Activated T-helper 2 cell treated with anti-CD3 and anti-CD28 coated beads, Interferon-gamma antibody, Interleukin-2, Interleukin-4, amounts not matched to agents 10 μg/mL and 5 μg/mL and 100 μg/mL, durations not matched to agents 14 hours and 24 hours and 36 hours (primary cell): ENCODE measurements at regions not wholly inside any gene's neighbourhood (a gene's known extent, or its start where the extent isn't known, plus 50 kb on each side); places are given as distances from the start of the nearest gene placed in this dataset.
"Not testable (repeated sequence)": the region's sequence is repeated elsewhere in the genome, so short reads cannot be mapped to it uniquely, and the experiment has no call there.

Experiments used
- DNase-seq: peaks from one replicate; pipeline ENCODE4 v3.0.0; 2021; ENCODE audit warnings: low spot score
- H3K27ac Mint-ChIP-seq: one replicate; pipeline ENCODE4 v1.8.0; 2021; ENCODE audit warnings: mixed read lengths
- H3K27me3 Mint-ChIP-seq: one replicate; pipeline ENCODE4 v1.8.0; 2021; ENCODE audit warnings: low read depth, mixed read lengths
- H3K36me3 Mint-ChIP-seq: one replicate; pipeline ENCODE4 v1.8.0; 2021; ENCODE audit warnings: low read depth, mixed read lengths
- H3K4me1 Mint-ChIP-seq: one replicate; pipeline ENCODE4 v1.8.0; 2021; ENCODE audit warnings: low read depth, mixed read lengths
- H3K4me3 Mint-ChIP-seq: one replicate; pipeline ENCODE4 v1.8.0; 2021; ENCODE audit warnings: low read depth, mild to moderate bottlenecking, moderate library complexity, mixed read lengths
- H3K9me3 Mint-ChIP-seq: one replicate; pipeline ENCODE4 v1.8.0; 2021; ENCODE audit warnings: mixed read lengths
- intact Hi-C: fragments of 100-400 bp; cut with micrococcal nuclease; formaldehyde crosslinking; loops from one replicate; pipeline ENCODE4 v1.15.1; 2023

DNA sequence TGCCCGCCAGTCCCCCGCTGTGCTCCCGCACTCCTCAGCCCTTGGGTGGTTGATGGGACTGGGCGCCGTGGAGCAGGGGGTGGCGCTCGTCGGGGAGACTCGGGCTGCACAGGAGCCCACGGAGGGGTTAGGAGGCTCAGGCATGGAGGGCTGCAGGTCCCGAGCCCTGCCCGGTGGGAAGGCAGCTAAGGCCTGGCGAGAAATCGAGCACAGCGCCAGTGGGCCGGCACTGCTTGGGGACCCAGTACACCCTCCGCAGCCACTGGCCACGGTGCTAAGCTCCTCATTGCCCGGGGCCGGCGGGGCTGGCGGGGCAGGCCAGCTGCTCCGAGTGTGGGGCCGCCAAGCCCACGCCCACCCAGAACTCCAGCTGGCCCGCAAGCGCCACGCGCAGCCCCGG, 1496.5 kb upstream of the LRRTM3 start:
- H3K4me1 Mint-ChIP-seq, H3K36me3 Mint-ChIP-seq, H3K27ac Mint-ChIP-seq, intact Hi-C loops, H3K27me3 Mint-ChIP-seq, DNase-seq, H3K4me3 Mint-ChIP-seq: not testable (repeated sequence)
- peaks cover 13% of the 10 kb centered on the region for H3K9me3 Mint-ChIP-seq

GRCh38 chr10:65430979-65431378, 1494.9 kb upstream of the LRRTM3 start:
- H3K9me3 Mint-ChIP-seq, result peaks cover 3% of the 10 kb centered on the region
- no peaks in the 10 kb centered on the region for H3K27me3 Mint-ChIP-seq
- no peak for DNase-seq
- no peak overlapping the region for H3K4me3 Mint-ChIP-seq
- H3K27ac Mint-ChIP-seq, result no peak overlapping the region
- H3K4me1 Mint-ChIP-seq, result no peaks in the 10 kb centered on the region
- H3K36me3 Mint-ChIP-seq, result no peaks in the 10 kb centered on the region
- intact Hi-C loops, result no loop called here

- Mint-ChIP-seq H3K9me3 (peaks cover 23% of the 10 kb centered on the region), H3K36me3 (no peaks in the 10 kb centered on the region), H3K4me3 (no peak overlapping the region), H3K27ac (no peak overlapping the region), H3K27me3 (no peaks in the 10 kb centered on the region), H3K4me1 (no peaks in the 10 kb centered on the region)
- intact Hi-C loops, result no loop called here
- DNase-seq, result no peak
Measured at GRCh38 chr10:65470986-65471385, 1454.8 kb upstream of the LRRTM3 start.

GRCh38 chr10:65482848-65483247, 1443.0 kb upstream of the LRRTM3 start:
- intact Hi-C loops, result no loop called here
- H3K9me3 Mint-ChIP-seq, result peaks cover 16% of the 10 kb centered on the region
- no peak for DNase-seq
- H3K4me1 Mint-ChIP-seq, result no peaks in the 10 kb centered on the region
- no peak overlapping the region for H3K4me3 Mint-ChIP-seq
- no peaks in the 10 kb centered on the region for H3K27me3 Mint-ChIP-seq
- H3K36me3 Mint-ChIP-seq, result no peaks in the 10 kb centered on the region
- no peak overlapping the region for H3K27ac Mint-ChIP-seq

- Mint-ChIP-seq H3K27me3 (no peaks in the 10 kb centered on the region), H3K4me3 (no peak overlapping the region), H3K36me3 (no peaks in the 10 kb centered on the region), H3K9me3 (peaks cover 6% of the 10 kb centered on the region), H3K27ac (no peak overlapping the region), H3K4me1 (no peaks in the 10 kb centered on the region)
- intact Hi-C loops, result no loop called here
- no peak for DNase-seq
Measured at GRCh38 chr10:65491799-65492198, 1434.0 kb upstream of the LRRTM3 start.

DNA sequence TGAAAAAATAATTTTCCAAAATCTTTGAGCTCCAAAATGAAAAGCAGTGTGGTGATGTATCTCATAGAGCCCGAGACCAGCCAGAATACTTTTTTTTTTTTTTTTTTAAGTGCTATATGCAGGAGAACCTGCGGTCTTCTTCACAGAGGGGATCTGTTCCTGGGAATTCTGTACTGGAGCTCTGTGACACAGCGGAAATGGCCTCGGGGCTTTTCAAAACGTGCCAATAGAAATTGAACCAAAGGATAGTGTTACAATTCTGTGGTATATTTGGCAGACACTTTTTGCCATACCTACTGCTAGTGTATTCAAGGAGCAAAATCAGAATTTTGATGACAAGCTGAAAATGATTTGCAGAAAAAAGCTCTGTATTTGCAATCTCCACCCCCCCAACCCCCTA, 1429.3 kb upstream of the LRRTM3 start:
- H3K4me3 Mint-ChIP-seq, result no peak overlapping the region
- peaks cover 6% of the 10 kb centered on the region for H3K9me3 Mint-ChIP-seq
- H3K36me3 Mint-ChIP-seq, result no peaks in the 10 kb centered on the region
- intact Hi-C loops, result no loop called here
- no peaks in the 10 kb centered on the region for H3K27me3 Mint-ChIP-seq
- DNase-seq, result no peak
- no peak overlapping the region for H3K27ac Mint-ChIP-seq
- no peaks in the 10 kb centered on the region for H3K4me1 Mint-ChIP-seq

DNA sequence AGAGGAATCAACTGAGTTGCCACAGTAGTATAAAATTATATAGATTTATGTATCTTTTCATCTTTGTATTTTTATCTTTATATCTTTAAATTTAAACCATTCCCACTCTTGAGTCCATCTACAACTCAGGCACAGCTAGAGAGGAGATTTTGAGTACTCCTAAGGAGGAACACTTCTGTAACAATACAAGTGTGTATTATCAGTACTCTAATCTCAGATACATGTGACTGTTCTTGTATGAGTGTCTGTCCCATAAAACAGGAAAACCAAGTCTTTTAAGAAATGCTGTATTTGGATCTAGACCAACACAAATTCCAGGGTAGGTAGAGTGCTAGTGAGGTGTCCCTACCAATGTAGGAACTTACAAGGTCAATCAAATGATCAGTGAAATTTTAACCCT, 1428.0 kb upstream of the LRRTM3 start:
- no peak overlapping the region for H3K27ac Mint-ChIP-seq
- H3K27me3 Mint-ChIP-seq, result no peaks in the 10 kb centered on the region
- DNase-seq, result no peak
- H3K36me3 Mint-ChIP-seq, result no peaks in the 10 kb centered on the region
- intact Hi-C loops, result no loop called here
- peaks cover 6% of the 10 kb centered on the region for H3K9me3 Mint-ChIP-seq
- H3K4me3 Mint-ChIP-seq, result no peak overlapping the region
- no peaks in the 10 kb centered on the region for H3K4me1 Mint-ChIP-seq

- Mint-ChIP-seq H3K27ac (no peak overlapping the region), H3K36me3 (no peaks in the 10 kb centered on the region)
Measured at GRCh38 chr10:65500716-65501115, 1425.1 kb upstream of the LRRTM3 start.

DNA sequence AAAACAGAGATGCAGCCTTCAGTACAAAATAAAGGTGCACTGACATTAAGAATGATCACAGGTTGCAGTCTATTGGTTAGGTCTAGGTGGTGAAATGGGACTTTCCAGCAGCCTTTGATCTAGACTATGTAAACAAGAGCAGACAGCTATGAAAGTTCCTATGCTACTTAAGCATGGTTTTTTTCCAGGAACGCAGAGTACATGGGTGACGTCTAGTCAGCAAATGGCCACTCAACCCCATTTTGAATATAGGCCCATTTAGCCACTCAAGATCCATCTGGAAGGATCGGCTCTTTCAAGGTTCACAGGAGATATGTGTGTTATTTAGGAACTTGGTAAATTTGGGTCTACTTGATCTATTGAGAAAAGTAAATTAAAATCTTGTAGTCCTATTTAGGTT, 1424.6 kb upstream of the LRRTM3 start:
- H3K27me3 Mint-ChIP-seq, result no peaks in the 10 kb centered on the region
- H3K36me3 Mint-ChIP-seq, result no peaks in the 10 kb centered on the region
- no peaks in the 10 kb centered on the region for H3K4me1 Mint-ChIP-seq
- intact Hi-C loops, result no loop called here
- DNase-seq, result no peak
- peaks cover 5% of the 10 kb centered on the region for H3K9me3 Mint-ChIP-seq
- H3K4me3 Mint-ChIP-seq, result no peak overlapping the region
- H3K27ac Mint-ChIP-seq, result no peak overlapping the region

More at GRCh38 chr10:65500716-65501115, 1425.1 kb upstream of the LRRTM3 start:
- no peak for DNase-seq
- Mint-ChIP-seq H3K4me3 (no peak overlapping the region), H3K27me3 (no peaks in the 10 kb centered on the region), H3K9me3 (peaks cover 5% of the 10 kb centered on the region), H3K4me1 (no peaks in the 10 kb centered on the region)
- intact Hi-C loops, result no loop called here

DNA sequence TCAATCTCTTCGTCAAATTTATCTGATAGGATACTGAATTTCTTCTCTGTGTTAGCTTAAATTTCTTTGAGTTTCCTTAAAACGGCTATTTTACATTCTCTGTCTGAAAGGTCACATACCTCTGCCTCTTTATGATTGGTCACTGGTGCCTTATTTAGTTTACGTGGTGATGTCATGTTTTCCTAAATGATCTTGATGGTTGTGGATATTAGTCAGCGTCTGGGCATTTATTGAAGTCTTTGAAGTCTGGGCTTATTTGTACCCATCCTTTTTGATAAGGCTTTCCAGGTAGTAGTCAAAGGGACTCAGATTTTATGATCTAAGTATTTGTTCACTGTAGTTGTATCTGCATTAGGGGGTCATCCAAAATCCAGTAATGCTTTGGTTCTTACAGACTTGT, 1407.5 kb upstream of the LRRTM3 start:
- H3K27me3 Mint-ChIP-seq, result no peaks in the 10 kb centered on the region
- no peak overlapping the region for H3K27ac Mint-ChIP-seq
- H3K36me3 Mint-ChIP-seq, result no peaks in the 10 kb centered on the region
- no peak overlapping the region for H3K4me3 Mint-ChIP-seq
- no peak for DNase-seq
- no peaks in the 10 kb centered on the region for H3K4me1 Mint-ChIP-seq
- intact Hi-C loops, result no loop called here
- peaks cover 16% of the 10 kb centered on the region for H3K9me3 Mint-ChIP-seq

DNA sequence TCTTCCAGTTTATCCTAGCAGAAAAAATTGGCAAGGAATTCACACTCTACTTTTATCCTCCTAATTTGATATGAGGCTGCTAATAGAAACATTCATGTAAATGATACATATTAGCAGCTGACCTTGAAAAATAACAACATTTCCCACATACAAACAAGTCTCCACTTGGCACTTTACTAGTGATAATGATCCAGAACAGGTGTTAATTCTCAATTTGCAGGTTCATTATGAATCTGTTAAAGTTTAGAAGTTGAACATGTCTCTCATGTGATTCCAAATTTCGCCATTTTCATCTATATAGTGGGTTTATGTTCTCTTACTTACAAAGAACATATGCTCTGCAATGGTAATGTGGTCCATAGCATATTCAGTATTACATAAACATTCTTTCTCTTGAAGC, 1396.8 kb upstream of the LRRTM3 start:
- no peak overlapping the region for H3K27ac Mint-ChIP-seq
- intact Hi-C loops, result no loop called here
- H3K9me3 Mint-ChIP-seq, result peaks cover 23% of the 10 kb centered on the region
- H3K4me1 Mint-ChIP-seq, result no peaks in the 10 kb centered on the region
- DNase-seq, result no peak
- no peaks in the 10 kb centered on the region for H3K27me3 Mint-ChIP-seq
- no peaks in the 10 kb centered on the region for H3K36me3 Mint-ChIP-seq
- H3K4me3 Mint-ChIP-seq, result no peak overlapping the region

- H3K36me3 Mint-ChIP-seq, result no peaks in the 10 kb centered on the region
- H3K4me1 Mint-ChIP-seq, result no peaks in the 10 kb centered on the region
- intact Hi-C loops, result no loop called here
- no peaks in the 10 kb centered on the region for H3K27me3 Mint-ChIP-seq
- no peak overlapping the region for H3K27ac Mint-ChIP-seq
- no peak overlapping the region for H3K4me3 Mint-ChIP-seq
- H3K9me3 Mint-ChIP-seq, result peaks cover 12% of the 10 kb centered on the region
- no peak for DNase-seq
Measured at GRCh38 chr10:65531545-65531944, 1394.3 kb upstream of the LRRTM3 start.

DNA sequence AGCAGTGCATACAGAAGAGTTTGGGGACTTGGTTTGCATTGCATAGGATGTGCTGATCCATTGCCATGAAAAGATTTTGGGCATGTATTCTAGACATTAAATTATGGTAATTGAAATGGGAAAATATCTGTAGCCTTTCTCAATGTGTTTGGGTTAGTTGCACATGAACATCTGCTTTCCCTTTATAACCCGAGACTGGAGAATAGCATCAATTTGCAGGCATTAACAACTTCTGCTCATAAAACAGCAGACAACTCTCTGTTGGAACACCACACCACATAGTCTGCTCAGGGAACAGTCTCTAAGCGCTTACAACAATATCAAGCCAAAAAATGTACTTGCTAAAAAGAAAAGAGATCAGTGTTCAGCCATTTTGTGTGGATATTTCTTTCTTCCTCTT, 1391.1 kb upstream of the LRRTM3 start:
- no peaks in the 10 kb centered on the region for H3K27me3 Mint-ChIP-seq
- no peak overlapping the region for H3K4me3 Mint-ChIP-seq
- H3K36me3 Mint-ChIP-seq, result no peaks in the 10 kb centered on the region
- H3K9me3 Mint-ChIP-seq, result peaks cover 11% of the 10 kb centered on the region
- no peaks in the 10 kb centered on the region for H3K4me1 Mint-ChIP-seq
- DNase-seq, result no peak
- H3K27ac Mint-ChIP-seq, result no peak overlapping the region
- intact Hi-C loops, result no loop called here

DNA sequence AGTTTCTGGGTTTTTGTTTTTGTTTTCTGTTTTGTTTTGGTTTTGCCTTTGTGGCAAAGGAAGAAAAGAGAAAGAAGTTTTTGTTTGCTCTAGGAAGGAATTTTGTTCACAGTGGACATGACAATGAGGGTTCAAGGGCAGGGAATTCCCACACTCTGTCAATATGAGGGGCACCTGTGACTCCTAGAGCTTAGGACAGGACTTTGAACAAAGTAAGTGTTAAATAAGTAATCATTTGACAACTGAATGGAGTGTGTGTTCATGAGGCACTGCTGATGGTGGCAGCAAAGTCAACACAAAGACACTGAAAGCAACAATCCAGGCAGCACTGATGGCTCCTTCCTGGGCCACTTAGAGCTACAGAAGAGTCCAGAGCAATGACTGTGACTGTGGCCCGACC, 1381.1 kb upstream of the LRRTM3 start:
- peaks cover 18% of the 10 kb centered on the region for H3K9me3 Mint-ChIP-seq
- H3K4me1 Mint-ChIP-seq, result no peaks in the 10 kb centered on the region
- intact Hi-C loops, result no loop called here
- H3K4me3 Mint-ChIP-seq, result no peak overlapping the region
- no peak for DNase-seq
- H3K27me3 Mint-ChIP-seq, result no peaks in the 10 kb centered on the region
- H3K36me3 Mint-ChIP-seq, result no peaks in the 10 kb centered on the region
- no peak overlapping the region for H3K27ac Mint-ChIP-seq
